Fibroblast of lung (primary cell): ENCODE measurements at regions not wholly inside any gene's neighbourhood (a gene's known extent, or its start where the extent isn't known, plus 50 kb on each side); places are given as distances from the start of the nearest gene placed in this dataset.

Source experiments
- EZH2 ChIP-seq: IDR thresholded peaks from 2 replicates; pipeline ENCODE4 v1.5.1; 2012; ENCODE audit warnings: low read length, control low read depth, mild to moderate bottlenecking; ENCODE audit errors: missing control alignments
- TF ChIP-seq, protein P1 (sequence below), 2 donors: IDR thresholded peaks in 1 of 2; conservative IDR thresholded peaks in 1 of 2; 1 replicate in 1 of 2; 2 replicates in 1 of 2; pipeline ENCODE4 v1.5.1; 2011 to 2012; ENCODE audit warnings: low read length in 2 of 2, control low read depth in 1 of 2, inconsistent platforms in 1 of 2, low read depth in 1 of 2, mild to moderate bottlenecking in 1 of 2

- TF ChIP-seq, protein P1, sequence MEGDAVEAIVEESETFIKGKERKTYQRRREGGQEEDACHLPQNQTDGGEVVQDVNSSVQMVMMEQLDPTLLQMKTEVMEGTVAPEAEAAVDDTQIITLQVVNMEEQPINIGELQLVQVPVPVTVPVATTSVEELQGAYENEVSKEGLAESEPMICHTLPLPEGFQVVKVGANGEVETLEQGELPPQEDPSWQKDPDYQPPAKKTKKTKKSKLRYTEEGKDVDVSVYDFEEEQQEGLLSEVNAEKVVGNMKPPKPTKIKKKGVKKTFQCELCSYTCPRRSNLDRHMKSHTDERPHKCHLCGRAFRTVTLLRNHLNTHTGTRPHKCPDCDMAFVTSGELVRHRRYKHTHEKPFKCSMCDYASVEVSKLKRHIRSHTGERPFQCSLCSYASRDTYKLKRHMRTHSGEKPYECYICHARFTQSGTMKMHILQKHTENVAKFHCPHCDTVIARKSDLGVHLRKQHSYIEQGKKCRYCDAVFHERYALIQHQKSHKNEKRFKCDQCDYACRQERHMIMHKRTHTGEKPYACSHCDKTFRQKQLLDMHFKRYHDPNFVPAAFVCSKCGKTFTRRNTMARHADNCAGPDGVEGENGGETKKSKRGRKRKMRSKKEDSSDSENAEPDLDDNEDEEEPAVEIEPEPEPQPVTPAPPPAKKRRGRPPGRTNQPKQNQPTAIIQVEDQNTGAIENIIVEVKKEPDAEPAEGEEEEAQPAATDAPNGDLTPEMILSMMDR (conservative IDR thresholded peaks at IDR 0.05 in 1 of 2, IDR thresholded peaks at IDR 0.05 in 1 of 2; ENCODE audit: low read depth in 1 of 2, low read length in 2 of 2), result no peak
- TF ChIP-seq EZH2, result no peak
Observed at GRCh38 chr3:24857945-24858344, 363.3 kb upstream of the THRB start.
